A673 (cell line): ENCODE measurements at regions not wholly inside any gene's neighbourhood (a gene's known extent, or its start where the extent isn't known, plus 50 kb on each side); places are given as distances from the start of the nearest gene placed in this dataset.

Source experiments
- BruUV-seq: library from RNA; stranded (reverse); fragments of 400-500 nt; replicated peaks from 2 replicates; lab custom pipeline; 2021; lab: Mats Ljungman, UMichigan
- CTCF ChIA-PET: fragments of 300-600 bp; sonication (Branson Sonifier 250); formaldehyde crosslinking; loops from one replicate; lab custom pipeline; 2022; ENCODE audit warnings: antibody characterized with exemption; lab: Charles Lee
- POLR2A ChIA-PET: fragments of 300-600 bp; sonication (Branson Sonifier 250); formaldehyde crosslinking; loops from one replicate; lab custom pipeline; 2022; ENCODE audit warnings: antibody characterized with exemption; ENCODE audit not compliant: low non-redundant PET; lab: Charles Lee
- DNase-seq: peaks from one replicate; pipeline ENCODE4 v3.0.0-alpha.2; 2015; ENCODE audit warnings: low spot score
- H3K27ac ChIP-seq: fragments of 200-600 bp; sonication (generic); 2 replicates; pipeline ENCODE4 v1.5.1; 2016; ENCODE audit warnings: mixed run types, low read depth, mild to moderate bottlenecking, mixed read lengths, antibody characterized with exemption, low read length; ENCODE audit not compliant: poor library complexity, severe bottlenecking
- H3K27me3 ChIP-seq: fragments of 200-600 bp; sonication (generic); replicated peaks from 2 replicates; pipeline ENCODE4 v1.6.1; 2017; ENCODE audit warnings: mixed run types, low read depth, mild to moderate bottlenecking, mixed read lengths, antibody characterized with exemption, low read length; ENCODE audit not compliant: insufficient read depth, poor library complexity
- H3K36me3 ChIP-seq: fragments of 200-600 bp; sonication (generic); 2 replicates; pipeline ENCODE4 v1.6.1; 2016; ENCODE audit warnings: mixed run types, mild to moderate bottlenecking, mixed read lengths, antibody characterized with exemption, low read length; ENCODE audit not compliant: insufficient read depth, poor library complexity, severe bottlenecking
- H3K4me1 ChIP-seq: fragments of 200-600 bp; sonication (generic); 2 replicates; pipeline ENCODE4 v1.6.1; 2017; ENCODE audit warnings: mixed run types, mild to moderate bottlenecking, mixed read lengths, antibody characterized with exemption, low read length; ENCODE audit not compliant: insufficient read depth, poor library complexity, severe bottlenecking
- H3K4me3 ChIP-seq: fragments of 200-600 bp; sonication (generic); 2 replicates; pipeline ENCODE4 v1.5.1; 2016; ENCODE audit warnings: low read depth, mixed run types, mild to moderate bottlenecking, mixed read lengths, low read length; ENCODE audit not compliant: poor library complexity, severe bottlenecking
- H3K9me3 ChIP-seq: fragments of 200-600 bp; sonication (generic); 2 replicates; pipeline ENCODE4 v1.6.1; 2016; ENCODE audit warnings: mixed run types, low read depth, mild to moderate bottlenecking, mixed read lengths, antibody characterized with exemption, low read length; ENCODE audit not compliant: poor library complexity, severe bottlenecking
- CTCF ChIP-seq: fragments of 300-800, 200-600 bp; sonication (generic); conservative IDR thresholded peaks from 2 replicates; pipeline ENCODE4 v1.5.1; 2017; ENCODE audit warnings: low read depth, mild to moderate bottlenecking, antibody characterized with exemption, low read length, moderate library complexity, mixed read lengths
- EZH2 ChIP-seq: fragments of 200-600 bp; sonication (generic); IDR thresholded peaks from 2 replicates; pipeline ENCODE4 v1.6.1; 2017; ENCODE audit warnings: borderline replicate concordance, low read depth, mild to moderate bottlenecking, mixed read lengths, antibody characterized with exemption, low read length; ENCODE audit not compliant: poor library complexity, severe bottlenecking
- intact Hi-C: fragments of 100-400 bp; cut with micrococcal nuclease; formaldehyde crosslinking; loops from one replicate; pipeline ENCODE4 v1.10.0; 2022; ENCODE audit not compliant: unreplicated experiment

- no peaks in the 10 kb centered on the region for H3K36me3 ChIP-seq
- no peak for TF ChIP-seq EZH2
- TF ChIP-seq CTCF = no peak
- ChIA-PET POLR2A (no interaction called here), CTCF (no interaction called here)
- no peaks in the 10 kb centered on the region for H3K4me1 ChIP-seq
- H3K27me3 ChIP-seq = peaks cover 31% of the 10 kb centered on the region
- BruUV-seq = no TSS peak
- no peak overlapping the region for H3K4me3 ChIP-seq
- no peak for DNase-seq
- no peaks in the 10 kb centered on the region for H3K9me3 ChIP-seq
- H3K27ac ChIP-seq = no peak overlapping the region
- intact Hi-C loops = no loop called here
Measured at GRCh38 chr16:6600167-6600566, 732.5 kb upstream of the RBFOX1 start.

- BruUV-seq = no TSS peak
- no peak for DNase-seq
- TF ChIP-seq CTCF (no peak), EZH2 (no peak)
- CTCF ChIA-PET = no interaction called here
- POLR2A ChIA-PET = no interaction called here
- H3K9me3 ChIP-seq = no peaks in the 10 kb centered on the region
- H3K4me1 ChIP-seq = no peaks in the 10 kb centered on the region
- no peak overlapping the region for H3K4me3 ChIP-seq
- intact Hi-C loops = no loop called here
- no peaks in the 10 kb centered on the region for H3K36me3 ChIP-seq
- no peak overlapping the region for H3K27ac ChIP-seq
- H3K27me3 ChIP-seq = peaks cover under 1% of the 10 kb centered on the region
Measured at GRCh38 chr16:6593799-6594198, 738.8 kb upstream of the RBFOX1 start.

GRCh38 chr16:6576606-6577005 lies 756.0 kb upstream of the RBFOX1 start:
- TF ChIP-seq CTCF (no peak), EZH2 (no peak)
- intact Hi-C loops = no loop called here
- CTCF ChIA-PET = no interaction called here
- Histone ChIP-seq H3K27me3 (no peaks in the 10 kb centered on the region), H3K4me1 (no peaks in the 10 kb centered on the region), H3K9me3 (no peaks in the 10 kb centered on the region), H3K4me3 (no peak overlapping the region), H3K27ac (no peak overlapping the region), H3K36me3 (no peaks in the 10 kb centered on the region)
- POLR2A ChIA-PET = no interaction called here
- BruUV-seq = no TSS peak
- DNase-seq = no peak

GRCh38 chr16:6576113-6576512 lies 756.5 kb upstream of the RBFOX1 start:
- intact Hi-C loops = no loop called here
- H3K9me3 ChIP-seq = no peaks in the 10 kb centered on the region
- H3K36me3 ChIP-seq = no peaks in the 10 kb centered on the region
- ChIA-PET CTCF (no interaction called here), POLR2A (no interaction called here)
- no peak overlapping the region for H3K27ac ChIP-seq
- DNase-seq = no peak
- no peak for TF ChIP-seq CTCF
- TF ChIP-seq EZH2 = no peak
- H3K27me3 ChIP-seq = no peaks in the 10 kb centered on the region
- BruUV-seq = no TSS peak
- no peaks in the 10 kb centered on the region for H3K4me1 ChIP-seq
- no peak overlapping the region for H3K4me3 ChIP-seq
